ENCODE measurements at regions not wholly inside any gene's neighbourhood (a gene's known extent, or its start where the extent isn't known, plus 50 kb on each side); places are given as distances from the start of the nearest gene placed in this dataset.

DNA sequence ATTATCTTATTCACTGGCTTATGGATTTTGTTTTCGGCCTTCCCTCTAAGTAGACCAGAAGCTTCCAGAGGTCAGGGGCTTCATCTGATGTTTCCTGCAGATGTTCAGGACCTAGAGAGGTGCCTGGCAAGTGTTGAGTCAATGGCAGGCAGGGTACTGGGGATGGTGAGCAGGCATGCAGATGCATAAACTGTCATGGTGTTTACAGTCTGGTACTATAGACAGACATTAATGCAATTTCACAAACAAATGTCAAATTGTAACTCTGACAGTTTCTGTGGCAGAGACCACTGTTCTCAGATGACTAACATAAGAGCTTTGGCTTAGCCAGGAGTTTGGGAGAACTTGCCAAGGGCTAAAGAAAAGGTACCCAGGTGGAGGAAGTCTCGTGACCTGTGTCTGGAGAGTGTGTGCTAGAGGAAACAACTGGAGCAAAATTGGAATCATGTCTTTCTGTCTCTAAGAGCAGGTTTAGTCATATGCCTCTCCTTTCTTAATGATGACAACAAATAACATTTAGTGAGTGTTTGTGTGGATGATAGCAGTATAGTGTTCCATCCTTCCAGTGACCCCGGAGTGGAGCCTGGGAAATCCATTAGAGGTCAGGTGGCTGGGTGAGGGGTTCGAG is 53.7 kb upstream of the TRAK1 start:
- Histone ChIP-seq H2AFZ (no peak overlapping the region), H3K9me3 (ENCODE audit: insufficient read depth, low read depth) (no peaks in the 10 kb centered on the region), H3K4me2 (no peak overlapping the region), H4K20me1 (ENCODE audit: insufficient read depth) (no peaks in the 10 kb centered on the region), H3F3A (ENCODE audit: insufficient read depth, low read depth) (no peaks in the 10 kb centered on the region), H3K4me1 (replicated peaks; ENCODE audit: insufficient read depth) (0 out of 2 replicates have a peak, but pooled peaks cover 1% of the 10 kb centered on the region), H3K79me2 (ENCODE audit: low read depth) (no peaks in the 10 kb centered on the region), H3K4me3 (no peak overlapping the region), H3K27me3 (ENCODE audit: insufficient read depth, low read depth) (no peaks in the 10 kb centered on the region), H3K27ac (no peak overlapping the region), H3K9me2 (ENCODE audit: insufficient read depth) (no peaks in the 10 kb centered on the region), H3K36me3 (ENCODE audit: low read depth) (no peaks in the 10 kb centered on the region)
- no TSS peak for BruUV-seq (replicated peaks)
- ChIA-PET POLR2A (ENCODE audit: unreplicated experiment) (no interaction called here), CTCF (no interaction called here)
- no peak for DNase-seq
- TF ChIP-seq EZH2 (IDR thresholded peaks at IDR 0.05; ENCODE audit: low read depth) = no peak
- TF ChIP-seq, protein P1, sequence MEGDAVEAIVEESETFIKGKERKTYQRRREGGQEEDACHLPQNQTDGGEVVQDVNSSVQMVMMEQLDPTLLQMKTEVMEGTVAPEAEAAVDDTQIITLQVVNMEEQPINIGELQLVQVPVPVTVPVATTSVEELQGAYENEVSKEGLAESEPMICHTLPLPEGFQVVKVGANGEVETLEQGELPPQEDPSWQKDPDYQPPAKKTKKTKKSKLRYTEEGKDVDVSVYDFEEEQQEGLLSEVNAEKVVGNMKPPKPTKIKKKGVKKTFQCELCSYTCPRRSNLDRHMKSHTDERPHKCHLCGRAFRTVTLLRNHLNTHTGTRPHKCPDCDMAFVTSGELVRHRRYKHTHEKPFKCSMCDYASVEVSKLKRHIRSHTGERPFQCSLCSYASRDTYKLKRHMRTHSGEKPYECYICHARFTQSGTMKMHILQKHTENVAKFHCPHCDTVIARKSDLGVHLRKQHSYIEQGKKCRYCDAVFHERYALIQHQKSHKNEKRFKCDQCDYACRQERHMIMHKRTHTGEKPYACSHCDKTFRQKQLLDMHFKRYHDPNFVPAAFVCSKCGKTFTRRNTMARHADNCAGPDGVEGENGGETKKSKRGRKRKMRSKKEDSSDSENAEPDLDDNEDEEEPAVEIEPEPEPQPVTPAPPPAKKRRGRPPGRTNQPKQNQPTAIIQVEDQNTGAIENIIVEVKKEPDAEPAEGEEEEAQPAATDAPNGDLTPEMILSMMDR (conservative IDR thresholded peaks at IDR 0.05) = no peak
- intact Hi-C loops (cut with micrococcal nuclease; ENCODE audit: unreplicated experiment) = no loop called here

DNA sequence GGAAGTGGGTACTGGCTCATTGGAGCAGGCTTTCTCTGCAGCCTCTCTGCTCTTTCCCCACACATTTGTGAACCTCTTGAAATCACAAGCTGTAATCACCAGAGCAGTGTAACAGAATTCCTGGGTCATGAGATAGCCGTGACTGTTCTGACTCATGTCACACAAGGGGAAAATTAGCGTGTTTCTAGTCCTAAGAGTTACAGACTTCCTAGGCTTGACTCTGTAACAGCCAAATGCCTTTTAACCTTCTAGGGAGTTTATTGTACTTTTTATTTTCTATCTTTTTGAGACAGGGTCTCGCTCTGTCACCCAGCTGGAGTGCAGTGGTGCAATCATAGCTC is 54.7 kb upstream of the TRAK1 start:
- Histone ChIP-seq H3K36me3 (ENCODE audit: low read depth) (no peaks in the 10 kb centered on the region), H3K9me3 (ENCODE audit: insufficient read depth, low read depth) (no peaks in the 10 kb centered on the region), H3K4me2 (no peak overlapping the region), H3K79me2 (ENCODE audit: low read depth) (no peaks in the 10 kb centered on the region), H3F3A (ENCODE audit: insufficient read depth, low read depth) (no peaks in the 10 kb centered on the region), H3K9me2 (ENCODE audit: insufficient read depth) (no peaks in the 10 kb centered on the region), H3K27ac (no peak overlapping the region), H2AFZ (no peak overlapping the region), H3K4me3 (no peak overlapping the region), H4K20me1 (ENCODE audit: insufficient read depth) (no peaks in the 10 kb centered on the region), H3K27me3 (ENCODE audit: insufficient read depth, low read depth) (no peaks in the 10 kb centered on the region), H3K4me1 (replicated peaks; ENCODE audit: insufficient read depth) (no peaks in the 10 kb centered on the region)
- CTCF ChIA-PET = no interaction called here
- peak in 1 of 2 experiments; percentile 38 for DNase-seq
- BruUV-seq (replicated peaks) = no TSS peak
- intact Hi-C loops (cut with micrococcal nuclease; ENCODE audit: unreplicated experiment) = no loop called here
- no peak for TF ChIP-seq EZH2 (IDR thresholded peaks at IDR 0.05; ENCODE audit: low read depth)
- TF ChIP-seq, protein P1 (conservative IDR thresholded peaks at IDR 0.05) = no peak
- POLR2A ChIA-PET (ENCODE audit: unreplicated experiment) = no interaction called here

DNA sequence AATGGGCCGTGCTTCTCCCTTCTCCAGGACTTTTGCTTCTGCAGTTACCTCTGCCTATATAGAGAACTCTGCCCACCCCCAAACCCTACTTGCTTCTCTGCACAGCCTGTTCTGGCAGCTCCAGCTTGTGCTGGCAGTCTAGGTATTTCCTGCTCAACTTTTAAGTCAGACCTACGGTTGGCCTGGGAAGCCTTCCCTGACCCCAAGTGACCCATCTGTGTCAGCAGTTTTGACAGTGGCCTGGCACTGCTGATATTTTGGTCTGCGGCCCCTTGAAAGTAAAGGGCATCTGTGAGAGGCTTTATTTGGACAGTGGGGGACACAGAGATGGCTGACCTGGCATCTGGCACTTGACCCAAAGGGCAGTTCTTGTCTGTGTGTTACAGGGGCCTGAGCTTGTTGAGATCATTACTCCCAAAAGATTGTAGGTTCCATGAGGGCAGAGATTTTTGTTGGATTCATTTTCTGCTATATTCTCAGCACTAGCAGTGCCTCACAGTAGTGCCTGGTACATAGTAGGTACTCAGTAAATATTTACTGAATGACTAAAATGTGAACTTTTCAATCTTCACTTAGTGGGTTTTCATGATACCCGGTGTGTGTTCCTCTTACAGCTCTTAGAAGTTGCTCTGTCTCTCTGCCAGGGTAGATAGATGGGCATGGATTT is 55.2 kb upstream of the TRAK1 start:
- no TSS peak for BruUV-seq (replicated peaks)
- H3K9me2 ChIP-seq (ENCODE audit: insufficient read depth) = no peaks in the 10 kb centered on the region
- no peak overlapping the region for H2AFZ ChIP-seq
- CTCF ChIA-PET = no interaction called here
- H3K4me3 ChIP-seq = no peak overlapping the region
- no peaks in the 10 kb centered on the region for H3K9me3 ChIP-seq (ENCODE audit: insufficient read depth, low read depth)
- H3K4me1 ChIP-seq (replicated peaks; ENCODE audit: insufficient read depth) = no peaks in the 10 kb centered on the region
- TF ChIP-seq EZH2 (IDR thresholded peaks at IDR 0.05; ENCODE audit: low read depth) = no peak
- no peak for DNase-seq
- H3K27me3 ChIP-seq (ENCODE audit: insufficient read depth, low read depth) = no peaks in the 10 kb centered on the region
- no peaks in the 10 kb centered on the region for H3K36me3 ChIP-seq (ENCODE audit: low read depth)
- H3F3A ChIP-seq (ENCODE audit: insufficient read depth, low read depth) = no peaks in the 10 kb centered on the region
- H3K27ac ChIP-seq = no peak overlapping the region
- no peaks in the 10 kb centered on the region for H3K79me2 ChIP-seq (ENCODE audit: low read depth)
- POLR2A ChIA-PET (ENCODE audit: unreplicated experiment) = no interaction called here
- intact Hi-C loops (cut with micrococcal nuclease; ENCODE audit: unreplicated experiment) = no loop called here
- H3K4me2 ChIP-seq = no peak overlapping the region
- no peaks in the 10 kb centered on the region for H4K20me1 ChIP-seq (ENCODE audit: insufficient read depth)

DNA sequence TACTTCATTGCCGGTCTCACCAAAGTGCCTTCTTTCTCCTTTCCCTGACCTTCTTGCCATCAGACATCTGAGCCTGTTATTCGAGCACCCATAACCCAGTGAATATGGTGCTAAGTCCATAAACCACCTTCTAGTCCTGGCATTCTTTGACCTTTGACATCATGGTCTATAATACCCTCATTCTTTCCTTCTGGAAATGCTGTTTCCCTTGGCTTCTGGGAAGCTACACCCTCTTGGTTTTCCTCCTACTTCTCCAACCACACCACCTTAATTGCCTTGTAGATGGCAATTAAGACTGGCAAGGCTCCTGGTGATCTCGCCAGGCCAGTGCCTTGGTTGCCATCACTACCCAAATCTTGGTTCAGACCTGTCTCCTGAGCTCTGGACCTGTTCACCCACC is 56.1 kb upstream of the TRAK1 start:
- no peaks in the 10 kb centered on the region for H3K9me3 ChIP-seq (ENCODE audit: insufficient read depth, low read depth)
- TF ChIP-seq EZH2 (IDR thresholded peaks at IDR 0.05; ENCODE audit: low read depth) = no peak
- TF ChIP-seq, protein P1 (conservative IDR thresholded peaks at IDR 0.05) = no peak
- no peak for DNase-seq
- no peak overlapping the region for H3K27ac ChIP-seq
- no peaks in the 10 kb centered on the region for H3K36me3 ChIP-seq (ENCODE audit: low read depth)
- intact Hi-C loops (cut with micrococcal nuclease; ENCODE audit: unreplicated experiment) = no loop called here
- CTCF ChIA-PET = no interaction called here
- H4K20me1 ChIP-seq (ENCODE audit: insufficient read depth) = no peaks in the 10 kb centered on the region
- no peak overlapping the region for H2AFZ ChIP-seq
- no peaks in the 10 kb centered on the region for H3K9me2 ChIP-seq (ENCODE audit: insufficient read depth)
- no TSS peak for BruUV-seq (replicated peaks)
- H3K79me2 ChIP-seq (ENCODE audit: low read depth) = no peaks in the 10 kb centered on the region
- no peaks in the 10 kb centered on the region for H3F3A ChIP-seq (ENCODE audit: insufficient read depth, low read depth)
- H3K27me3 ChIP-seq (ENCODE audit: insufficient read depth, low read depth) = no peaks in the 10 kb centered on the region
- no peak overlapping the region for H3K4me3 ChIP-seq
- POLR2A ChIA-PET (ENCODE audit: unreplicated experiment) = no interaction called here
- no peaks in the 10 kb centered on the region for H3K4me1 ChIP-seq (replicated peaks; ENCODE audit: insufficient read depth)
- H3K4me2 ChIP-seq = no peak overlapping the region

Measured in PC-9 (cell line).